ENCODE measurements at regions not wholly inside any gene's neighbourhood (a gene's known extent, or its start where the extent isn't known, plus 50 kb on each side); places are given as distances from the start of the nearest gene placed in this dataset.

DNA sequence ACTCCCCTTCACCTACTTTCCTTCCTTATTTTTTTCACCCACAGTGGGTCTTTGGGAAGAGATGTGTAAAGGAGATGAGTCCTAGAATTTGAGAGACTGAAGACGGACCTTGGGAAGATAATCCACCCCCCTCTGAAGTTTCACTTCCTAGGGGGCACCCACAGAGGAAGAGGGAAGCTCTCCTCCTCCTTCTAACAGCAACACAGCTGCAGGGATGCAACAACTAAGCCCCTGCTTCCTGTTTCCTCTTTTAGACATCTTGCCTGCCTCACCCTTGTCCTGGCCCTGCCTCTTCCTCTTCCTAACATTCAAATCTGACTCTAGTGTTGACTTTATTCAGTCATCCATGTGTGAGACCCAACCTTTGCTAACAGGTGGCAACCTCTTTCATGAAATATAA, 424.6 kb downstream of the BUD13 start:
- TF ChIP-seq, protein P1, sequence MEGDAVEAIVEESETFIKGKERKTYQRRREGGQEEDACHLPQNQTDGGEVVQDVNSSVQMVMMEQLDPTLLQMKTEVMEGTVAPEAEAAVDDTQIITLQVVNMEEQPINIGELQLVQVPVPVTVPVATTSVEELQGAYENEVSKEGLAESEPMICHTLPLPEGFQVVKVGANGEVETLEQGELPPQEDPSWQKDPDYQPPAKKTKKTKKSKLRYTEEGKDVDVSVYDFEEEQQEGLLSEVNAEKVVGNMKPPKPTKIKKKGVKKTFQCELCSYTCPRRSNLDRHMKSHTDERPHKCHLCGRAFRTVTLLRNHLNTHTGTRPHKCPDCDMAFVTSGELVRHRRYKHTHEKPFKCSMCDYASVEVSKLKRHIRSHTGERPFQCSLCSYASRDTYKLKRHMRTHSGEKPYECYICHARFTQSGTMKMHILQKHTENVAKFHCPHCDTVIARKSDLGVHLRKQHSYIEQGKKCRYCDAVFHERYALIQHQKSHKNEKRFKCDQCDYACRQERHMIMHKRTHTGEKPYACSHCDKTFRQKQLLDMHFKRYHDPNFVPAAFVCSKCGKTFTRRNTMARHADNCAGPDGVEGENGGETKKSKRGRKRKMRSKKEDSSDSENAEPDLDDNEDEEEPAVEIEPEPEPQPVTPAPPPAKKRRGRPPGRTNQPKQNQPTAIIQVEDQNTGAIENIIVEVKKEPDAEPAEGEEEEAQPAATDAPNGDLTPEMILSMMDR (IDR thresholded peaks at IDR 0.05; ENCODE audit: low read length): no peak

DNA sequence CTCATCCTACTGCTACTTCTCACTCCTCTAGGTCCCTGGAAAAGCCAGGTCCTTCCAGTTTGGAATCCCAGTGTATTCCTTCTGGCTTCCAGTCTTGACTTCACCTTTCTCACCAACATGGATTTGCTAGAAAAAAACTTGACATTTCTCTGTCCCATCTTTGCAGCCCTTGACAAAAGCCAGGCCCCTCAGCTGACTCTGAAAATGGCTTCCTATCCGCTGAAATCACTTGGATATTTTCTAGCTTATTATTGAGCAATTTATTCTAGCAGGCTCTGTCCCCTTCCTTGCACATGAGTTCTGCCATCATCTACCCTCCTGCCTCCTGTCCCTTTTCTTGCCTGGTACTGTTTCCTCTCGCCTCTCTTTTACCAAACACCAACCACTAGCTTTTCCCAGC, 427.2 kb downstream of the BUD13 start:
- no peak overlapping the region for H3K4me2 ChIP-seq (ENCODE audit: low read length)
- no peak overlapping the region for H3K4me3 ChIP-seq (ENCODE audit: low read depth, low read length, poor library complexity, severe bottlenecking)

More for the DNA sequence above, 424.6 kb downstream of the BUD13 start:
- H2AFZ ChIP-seq (ENCODE audit: low read length): no peak overlapping the region
- H4K20me1 ChIP-seq (ENCODE audit: insufficient read depth, low read length): no peaks in the 10 kb centered on the region
- H3F3A ChIP-seq (ENCODE audit: insufficient read depth, low read length): no peaks in the 10 kb centered on the region
- H3K27me3 ChIP-seq (ENCODE audit: insufficient read depth, low read length): no peaks in the 10 kb centered on the region
- H3K27ac ChIP-seq (ENCODE audit: low read depth, low read length, poor library complexity, severe bottlenecking): no peak overlapping the region
- no peak overlapping the region for H3K4me2 ChIP-seq (ENCODE audit: low read length)
- H3K4me3 ChIP-seq (ENCODE audit: low read depth, low read length, poor library complexity, severe bottlenecking): no peak overlapping the region
- H3K4me1 ChIP-seq (ENCODE audit: insufficient read depth, low read length, severe bottlenecking): no peaks in the 10 kb centered on the region
- H3K79me2 ChIP-seq (ENCODE audit: insufficient read depth, low read length): no peaks in the 10 kb centered on the region
- no peaks in the 10 kb centered on the region for H3K36me3 ChIP-seq (ENCODE audit: insufficient read depth, low read length)
- H3K9me3 ChIP-seq (ENCODE audit: low read length): no peaks in the 10 kb centered on the region
- no peaks in the 10 kb centered on the region for H3K9me2 ChIP-seq (ENCODE audit: low read depth, low read length)
- H3K9ac ChIP-seq (ENCODE audit: low read length): no peak overlapping the region

DNA sequence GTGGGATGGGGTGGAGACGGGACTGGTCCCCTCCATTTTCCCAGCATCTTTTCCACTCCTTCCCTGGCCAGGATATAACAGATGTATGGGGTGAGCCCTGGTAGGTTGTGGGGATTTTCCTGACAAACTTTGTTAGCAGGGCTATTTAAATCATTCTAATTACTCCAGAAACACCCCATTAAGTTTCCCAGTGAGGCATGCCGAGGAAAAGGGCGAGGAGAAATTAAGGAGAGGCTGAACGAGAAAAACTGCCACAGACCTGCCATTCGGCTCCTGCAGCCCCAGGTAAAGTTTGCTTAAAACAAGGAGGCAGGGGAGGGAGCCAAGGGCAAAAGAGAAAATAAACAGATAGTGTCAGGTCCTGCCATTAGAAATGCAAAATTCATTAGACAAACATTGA, 428.2 kb downstream of the BUD13 start:
- Histone ChIP-seq H3K9me3 (ENCODE audit: low read length) (no peaks in the 10 kb centered on the region), H3K4me1 (ENCODE audit: insufficient read depth, low read length, severe bottlenecking) (no peaks in the 10 kb centered on the region), H3K9ac (ENCODE audit: low read length) (no peak overlapping the region), H3K4me3 (ENCODE audit: low read depth, low read length, poor library complexity, severe bottlenecking) (no peak overlapping the region), H3K9me2 (ENCODE audit: low read depth, low read length) (no peaks in the 10 kb centered on the region), H3K27me3 (ENCODE audit: insufficient read depth, low read length) (no peaks in the 10 kb centered on the region), H2AFZ (ENCODE audit: low read length) (no peak overlapping the region), H3F3A (ENCODE audit: insufficient read depth, low read length) (no peaks in the 10 kb centered on the region), H4K20me1 (ENCODE audit: insufficient read depth, low read length) (no peaks in the 10 kb centered on the region), H3K4me2 (ENCODE audit: low read length) (no peak overlapping the region), H3K27ac (ENCODE audit: low read depth, low read length, poor library complexity, severe bottlenecking) (no peak overlapping the region), H3K36me3 (ENCODE audit: insufficient read depth, low read length) (no peaks in the 10 kb centered on the region), H3K79me2 (ENCODE audit: insufficient read depth, low read length) (no peaks in the 10 kb centered on the region)
- TF ChIP-seq, protein P1 (IDR thresholded peaks at IDR 0.05; ENCODE audit: low read length): no peak
- no peak for TF ChIP-seq EZH2 (IDR thresholded peaks at IDR 0.05; ENCODE audit: borderline replicate concordance, low read length)

More for the DNA sequence above, 427.2 kb downstream of the BUD13 start:
- Histone ChIP-seq H3K36me3 (ENCODE audit: insufficient read depth, low read length) (no peaks in the 10 kb centered on the region), H3K9me3 (ENCODE audit: low read length) (no peaks in the 10 kb centered on the region), H3K4me1 (ENCODE audit: insufficient read depth, low read length, severe bottlenecking) (no peaks in the 10 kb centered on the region), H3F3A (ENCODE audit: insufficient read depth, low read length) (no peaks in the 10 kb centered on the region), H4K20me1 (ENCODE audit: insufficient read depth, low read length) (no peaks in the 10 kb centered on the region), H3K27ac (ENCODE audit: low read depth, low read length, poor library complexity, severe bottlenecking) (no peak overlapping the region), H3K9me2 (ENCODE audit: low read depth, low read length) (no peaks in the 10 kb centered on the region), H3K9ac (ENCODE audit: low read length) (no peak overlapping the region), H3K79me2 (ENCODE audit: insufficient read depth, low read length) (no peaks in the 10 kb centered on the region), H2AFZ (ENCODE audit: low read length) (no peak overlapping the region), H3K27me3 (ENCODE audit: insufficient read depth, low read length) (no peaks in the 10 kb centered on the region)
- TF ChIP-seq, protein P1 (IDR thresholded peaks at IDR 0.05; ENCODE audit: low read length): no peak
- TF ChIP-seq EZH2 (IDR thresholded peaks at IDR 0.05; ENCODE audit: borderline replicate concordance, low read length): no peak

Measured in OCI-LY1 (cell line).